ENCODE measurements at regions not wholly inside any gene's neighbourhood (a gene's known extent, or its start where the extent isn't known, plus 50 kb on each side); places are given as distances from the start of the nearest gene placed in this dataset.
"Not testable (repeated sequence)": the region's sequence is repeated elsewhere in the genome, so short reads cannot be mapped to it uniquely, and the experiment has no call there.

- DNase-seq (ENCODE audit: low read depth in 3 of 3), result no peak
Observed at GRCh38 chr17:27207073-27207513, 86.8 kb upstream of the WSB1 start.

- DNase-seq (ENCODE audit: low read depth in 3 of 3), result not testable (repeated sequence)
Observed at GRCh38 chr17:27208370-27208769, 85.5 kb upstream of the WSB1 start.

- no peak for DNase-seq (ENCODE audit: low read depth in 3 of 3)
Observed at GRCh38 chr17:27209316-27209715, 84.6 kb upstream of the WSB1 start.

DNA sequence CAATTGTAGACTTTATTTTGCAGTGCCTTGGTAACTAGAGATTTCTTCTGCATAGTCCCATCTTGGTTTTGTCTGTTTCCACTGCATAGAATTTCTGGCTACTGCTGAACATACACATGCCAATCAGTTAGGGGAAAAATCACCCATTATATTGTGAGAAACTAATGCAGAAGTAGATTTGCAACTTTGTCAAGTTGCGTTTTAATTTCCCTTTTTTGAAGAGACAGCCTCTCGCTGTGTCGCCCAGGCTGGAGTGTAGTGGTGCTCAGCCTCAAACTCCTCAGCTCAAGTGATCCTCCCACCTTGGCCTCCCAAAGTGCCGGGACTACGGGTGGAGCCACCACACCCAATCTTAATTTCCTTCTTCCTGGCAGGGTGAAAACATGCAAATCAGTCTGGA, 83.1 kb upstream of the WSB1 start:
- DNase-seq (ENCODE audit: low read depth in 3 of 3), result not testable (repeated sequence)

GRCh38 chr17:27216836-27217235, 77.1 kb upstream of the WSB1 start:
- DNase-seq (ENCODE audit: low read depth in 3 of 3), result no peak

GRCh38 chr17:27217631-27218030, 76.3 kb upstream of the WSB1 start:
- no peak for DNase-seq (ENCODE audit: low read depth in 3 of 3)

DNA sequence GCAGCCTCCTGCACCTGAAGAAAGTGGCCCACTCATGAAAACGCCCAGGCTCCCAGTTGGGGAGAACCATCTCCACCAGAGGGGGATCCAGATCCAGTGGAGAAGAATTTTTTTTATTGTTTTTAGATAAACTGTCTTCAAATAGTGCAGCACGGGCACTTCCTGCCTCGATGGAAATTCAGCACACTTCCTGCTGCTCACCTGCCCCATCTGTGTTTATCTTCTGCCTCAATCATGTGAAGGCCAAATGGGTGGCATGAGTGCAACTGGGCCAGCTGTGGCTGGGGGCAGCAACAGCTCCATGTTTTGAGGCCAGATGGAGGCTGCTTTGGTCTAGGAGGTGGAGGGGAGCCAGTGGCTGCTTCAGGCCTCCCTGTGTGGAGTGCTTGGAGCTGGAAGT, 75.9 kb upstream of the WSB1 start:
- DNase-seq (ENCODE audit: low read depth in 3 of 3), result no peak

DNA sequence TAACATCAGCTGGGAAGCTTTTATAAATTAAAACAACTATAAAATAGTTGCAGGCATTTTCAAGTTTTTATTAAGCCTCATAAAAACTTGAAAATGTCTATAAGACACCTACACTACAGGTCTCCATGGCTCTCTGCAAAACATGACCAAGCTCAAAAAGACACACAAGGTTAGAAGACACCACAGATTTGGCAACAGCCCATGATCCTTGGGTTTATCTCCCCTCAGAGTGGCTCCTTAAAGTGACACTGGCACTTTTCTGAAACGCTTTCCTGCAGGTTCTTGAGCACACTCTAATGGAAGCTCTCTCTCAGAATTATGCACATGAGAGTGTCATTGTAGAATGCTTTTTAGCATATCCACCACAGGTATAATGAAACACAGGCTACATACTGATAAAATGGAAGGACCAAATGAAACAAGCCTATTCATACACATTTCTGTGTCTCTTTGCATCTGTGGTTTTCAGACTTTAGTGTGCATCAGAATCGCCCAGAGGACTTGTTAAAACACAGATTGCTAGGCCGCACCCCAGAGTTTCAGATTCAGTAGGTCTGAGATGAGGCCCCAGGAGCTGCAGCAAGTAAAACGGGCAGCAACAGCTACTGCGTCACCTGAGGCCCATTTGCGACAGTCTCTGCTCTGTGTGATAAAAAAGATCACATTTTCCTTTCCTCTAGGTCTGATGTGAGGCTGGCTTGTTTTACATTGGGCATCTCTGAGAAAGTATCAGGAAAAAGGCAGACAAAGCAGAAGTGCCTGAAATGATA, 75.0 kb upstream of the WSB1 start:
- DNase-seq (ENCODE audit: low read depth in 3 of 3), result no peak

- no peak for DNase-seq (ENCODE audit: low read depth in 3 of 3)
Observed at GRCh38 chr17:27222515-27222914, 71.4 kb upstream of the WSB1 start.

GRCh38 chr17:27224526-27225315, 69.2 kb upstream of the WSB1 start:
- no peak for DNase-seq (ENCODE audit: low read depth in 3 of 3)

DNA sequence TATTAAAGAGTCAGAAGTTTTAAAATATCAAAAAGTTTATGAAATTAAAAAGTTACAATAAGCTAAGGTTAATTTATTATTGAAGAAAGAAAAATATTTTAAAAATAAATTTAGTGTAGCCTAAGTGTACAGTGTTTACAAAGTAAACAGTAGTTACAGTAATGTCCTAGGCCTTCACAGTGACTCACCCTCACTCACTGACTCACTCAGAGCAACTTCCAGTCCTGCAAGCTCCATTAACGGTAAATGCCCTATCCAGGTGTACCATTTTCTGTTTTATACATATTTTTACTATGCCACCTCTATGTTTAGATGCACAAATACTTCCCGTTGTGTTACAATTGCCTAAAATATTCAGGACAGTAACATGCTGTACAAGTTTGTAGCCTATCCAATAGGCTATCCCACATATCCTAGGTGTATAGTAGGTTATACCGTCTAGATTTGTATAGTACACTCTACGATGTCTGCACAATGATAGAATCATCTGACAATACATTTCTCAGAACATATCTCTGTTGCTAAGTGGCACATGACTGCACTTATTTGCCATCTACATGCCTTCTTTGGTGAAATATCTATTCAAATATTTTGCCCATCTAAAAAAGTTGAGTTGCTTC, 67.2 kb upstream of the WSB1 start:
- DNase-seq (ENCODE audit: low read depth in 3 of 3), result no peak

DNA sequence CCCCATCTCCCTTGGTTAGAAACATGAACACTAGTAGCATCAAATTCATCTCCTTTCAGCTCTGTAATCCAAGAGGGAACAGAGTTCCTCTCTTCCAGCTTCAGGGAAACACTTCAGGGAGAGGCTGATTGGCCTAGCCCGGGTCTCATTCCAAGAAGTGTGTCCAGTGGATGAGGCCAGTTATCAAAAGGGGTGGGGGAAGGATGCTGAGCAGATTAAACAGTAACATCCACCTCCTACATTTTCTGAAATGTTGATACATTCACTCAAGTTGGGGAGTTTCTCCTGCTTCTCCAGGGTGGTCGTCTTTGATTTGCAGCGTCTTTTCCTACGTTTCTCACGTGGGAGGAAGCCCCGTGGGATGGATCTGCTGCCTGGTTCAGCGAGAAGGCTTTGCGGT, 62.9 kb upstream of the WSB1 start:
- no peak for DNase-seq (ENCODE audit: low read depth in 3 of 3)

GRCh38 chr17:27232328-27232727, 61.6 kb upstream of the WSB1 start:
- DNase-seq (ENCODE audit: low read depth in 3 of 3), result no peak

GRCh38 chr17:27233059-27233458, 60.9 kb upstream of the WSB1 start:
- no peak for DNase-seq (ENCODE audit: low read depth in 3 of 3)

GRCh38 chr17:27233776-27234175, 60.1 kb upstream of the WSB1 start:
- DNase-seq (ENCODE audit: low read depth in 3 of 3), result no peak

- DNase-seq (ENCODE audit: low read depth in 3 of 3), result peak; percentile 43 to 69 (median 57)
Observed at GRCh38 chr17:27236717-27237315, 57.1 kb upstream of the WSB1 start.

DNA sequence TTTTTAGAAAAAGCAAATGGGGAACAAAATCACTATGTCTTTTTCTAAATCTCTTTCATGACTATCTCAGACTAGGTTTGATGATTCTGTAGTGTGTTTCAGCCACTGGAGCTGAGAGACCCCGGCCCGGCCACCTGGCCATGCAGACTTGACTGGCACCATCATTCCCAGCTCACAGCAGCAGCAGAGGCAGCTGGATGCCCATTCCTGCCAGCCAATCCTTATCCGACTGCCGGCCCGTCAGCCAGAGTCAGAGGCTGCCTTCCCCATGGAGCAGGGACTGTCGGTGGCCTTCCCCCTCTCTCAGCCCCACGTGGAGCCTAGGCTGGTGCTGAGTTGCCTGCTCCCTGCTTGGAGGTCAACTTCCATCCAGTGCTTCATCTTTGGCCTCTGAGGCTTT, 56.0 kb upstream of the WSB1 start:
- DNase-seq (ENCODE audit: low read depth in 3 of 3), result no peak

DNA sequence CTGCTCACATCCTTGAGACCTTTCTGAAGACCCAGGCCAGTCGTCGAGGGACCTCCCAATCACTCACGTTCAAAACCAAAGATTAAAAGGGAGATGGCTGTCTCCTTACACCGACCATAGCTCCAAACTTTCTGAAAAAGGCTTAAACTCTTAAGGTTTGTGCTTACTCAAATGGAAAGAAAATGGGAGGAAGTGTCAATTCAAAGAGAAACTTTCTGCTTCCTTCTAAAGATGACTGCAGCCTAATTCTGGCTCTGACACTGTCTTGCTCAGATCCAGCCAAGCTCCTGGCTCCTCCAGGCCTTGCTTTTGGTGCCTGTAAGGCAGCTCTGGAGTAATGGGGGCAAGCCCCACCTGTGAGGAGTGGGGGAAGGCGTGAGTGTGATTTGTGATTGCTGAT, 54.9 kb upstream of the WSB1 start:
- no peak for DNase-seq (ENCODE audit: low read depth in 3 of 3)

DNA sequence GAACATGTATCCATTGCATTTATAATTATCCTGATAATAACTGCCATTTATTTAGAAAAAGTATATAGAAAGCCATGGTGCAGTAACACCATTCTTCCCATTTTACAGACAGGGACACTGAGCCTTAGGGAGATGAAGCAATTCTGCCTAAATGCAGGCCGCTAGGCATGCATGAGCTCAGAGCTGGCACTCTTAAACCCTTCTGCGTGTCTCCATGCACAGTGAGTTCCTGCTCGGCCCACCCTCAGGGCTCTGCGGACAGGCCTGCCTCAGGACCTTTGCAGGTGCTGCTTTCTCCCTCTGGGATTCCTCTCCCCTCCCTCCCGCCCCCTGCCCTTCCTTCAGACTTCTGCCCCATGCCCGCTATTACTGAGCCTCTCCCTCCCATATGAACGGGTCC, 54.3 kb upstream of the WSB1 start:
- DNase-seq (ENCODE audit: low read depth in 3 of 3), result no peak

DNA sequence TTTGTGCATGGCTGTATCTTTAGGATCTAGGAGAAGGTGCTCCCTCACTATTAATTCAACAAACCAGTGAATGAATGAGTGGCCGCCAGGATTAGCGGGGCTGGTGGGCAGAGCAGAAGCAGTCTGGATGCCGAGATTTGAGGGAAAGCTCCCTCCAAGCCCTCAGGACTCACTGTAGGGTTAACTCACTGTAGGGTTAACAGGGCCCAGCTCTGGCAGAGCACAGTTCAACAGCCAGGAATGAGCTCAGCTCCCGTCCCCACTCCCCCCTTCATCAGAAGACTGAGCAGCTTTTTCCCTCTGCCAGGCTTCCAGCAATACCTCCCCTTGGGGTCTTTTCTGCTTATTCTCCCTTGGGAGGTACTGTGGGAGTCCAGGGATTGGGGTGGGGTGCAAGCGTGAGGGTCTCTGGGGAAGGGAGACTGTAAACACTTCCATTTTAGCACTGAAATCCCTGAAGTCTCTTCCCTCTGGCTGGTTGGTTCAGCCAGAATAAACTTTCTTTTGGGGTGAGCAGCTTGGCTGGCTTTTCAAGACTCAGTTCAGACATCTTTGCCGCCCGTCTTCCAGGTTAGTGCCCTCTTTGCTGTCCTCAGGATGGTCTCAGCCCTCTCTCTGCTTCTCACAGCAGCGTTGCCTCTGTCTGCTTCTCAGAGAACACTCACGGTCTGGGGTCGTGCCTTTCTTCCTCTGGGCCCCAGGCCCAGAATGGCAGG, 53.7 kb upstream of the WSB1 start:
- no peak for DNase-seq (ENCODE audit: low read depth in 3 of 3)

DNA sequence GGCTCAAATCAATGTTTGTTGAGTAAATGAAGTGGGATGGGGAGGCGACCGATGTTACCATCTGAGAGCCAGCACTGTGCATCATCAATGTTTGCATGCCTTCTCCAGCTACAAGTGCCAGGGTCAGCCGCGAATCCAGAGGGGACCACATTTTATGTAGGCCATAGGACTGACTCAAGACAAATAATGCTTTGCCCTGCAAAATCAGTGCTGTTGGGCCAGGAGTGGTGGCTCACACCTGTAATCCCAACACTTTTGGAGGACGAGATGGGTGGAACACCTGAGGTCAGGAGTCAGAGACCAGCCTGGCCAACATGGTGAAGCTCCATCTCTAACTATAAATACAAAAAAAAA, 53.1 kb upstream of the WSB1 start:
- DNase-seq (ENCODE audit: low read depth in 3 of 3), result no peak

Measured in stimulated activated CD4-positive, alpha-beta T cell treated with anti-CD3 and anti-CD28 coated beads, TNF-alpha, amount 100 ng/mL, for 48 hours (primary cell).